HEK293T (cell line): ENCODE measurements at regions not wholly inside any gene's neighbourhood (a gene's known extent, or its start where the extent isn't known, plus 50 kb on each side); places are given as distances from the start of the nearest gene placed in this dataset.

Experiments
- ARNT ChIP-seq: fragments of 450-650 bp; IDR thresholded peaks from 2 replicates; pipeline ENCODE4 v1.6.1; 2017; ENCODE audit warnings: mild to moderate bottlenecking
- FOXK2 ChIP-seq: fragments of 450-650 bp; IDR thresholded peaks from 2 replicates; pipeline ENCODE4 v1.6.1; 2016; ENCODE audit warnings: mild to moderate bottlenecking
- SUZ12 ChIP-seq: fragments of 450-650 bp; IDR thresholded peaks from 2 replicates; pipeline ENCODE4 v1.6.1; 2016; ENCODE audit warnings: mild to moderate bottlenecking
- TARDBP ChIP-seq: fragments of 450-650 bp; IDR thresholded peaks from 2 replicates; pipeline ENCODE4 v1.6.1; 2016

- TF ChIP-seq FOXK2 (no peak), ARNT (no peak), SUZ12 (no peak), TARDBP (no peak)
These were observed 173.1 kb upstream of the NYAP2 start for GRCh38 chr2:225226441-225226840.
